SK-MEL-5 (cell line): ENCODE measurements at regions not wholly inside any gene's neighbourhood (a gene's known extent, or its start where the extent isn't known, plus 50 kb on each side); places are given as distances from the start of the nearest gene placed in this dataset.

Experiments used
- DNase-seq: peaks from one replicate; pipeline ENCODE4 v3.0.0-alpha.2; 2016; ENCODE audit warnings: low read depth, low spot score
- in situ Hi-C: cut with HindIII; loops from 2 replicates; pipeline ENCODE4 v1.10.0; 2016; ENCODE audit warnings: low sequenced_read_pairs, high pct_unique_total_duplicates, low pct_unique_long_range_greater_than_20kb

DNA sequence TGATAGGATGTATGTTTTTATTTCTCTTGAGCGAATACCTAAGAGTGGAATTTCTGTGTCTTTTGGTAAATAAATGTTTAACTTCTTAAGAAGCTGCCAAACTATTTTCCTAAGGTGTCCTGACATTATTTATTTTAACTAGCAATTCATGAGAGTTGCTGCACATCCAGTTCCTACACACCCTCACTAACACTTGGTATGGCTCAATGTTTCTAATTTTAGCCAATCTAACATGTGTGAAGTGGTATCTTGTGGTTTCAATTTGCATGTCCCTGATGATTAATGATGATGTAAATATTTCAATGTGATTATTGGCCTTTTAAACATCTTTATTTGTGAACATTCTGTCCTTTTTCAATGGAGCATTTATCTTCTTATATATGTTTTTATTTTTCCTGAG is 2095.5 kb upstream of the C9orf72 start:
- in situ Hi-C loops = no loop called here
- DNase-seq = no peak

DNA sequence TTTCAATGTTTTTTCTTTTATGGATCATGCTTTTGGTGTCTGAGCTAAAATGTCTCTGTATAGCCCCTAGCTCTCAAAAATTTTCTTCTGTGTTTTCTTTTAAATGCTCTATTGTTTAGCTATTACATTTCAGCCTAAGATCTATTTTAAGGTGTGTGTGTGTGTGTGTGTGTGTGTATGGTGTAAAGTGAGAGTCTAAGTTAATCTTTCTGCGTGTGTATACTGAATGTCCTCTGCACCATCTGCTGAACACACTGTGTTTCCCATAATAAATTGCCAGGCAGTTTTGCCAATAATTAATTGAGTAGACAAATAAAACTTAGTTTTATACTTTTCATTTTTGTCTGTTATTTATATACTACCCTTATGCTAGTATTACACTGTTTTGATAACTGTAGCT is 2096.3 kb upstream of the C9orf72 start:
- in situ Hi-C loops = no loop called here
- no peak for DNase-seq

DNA sequence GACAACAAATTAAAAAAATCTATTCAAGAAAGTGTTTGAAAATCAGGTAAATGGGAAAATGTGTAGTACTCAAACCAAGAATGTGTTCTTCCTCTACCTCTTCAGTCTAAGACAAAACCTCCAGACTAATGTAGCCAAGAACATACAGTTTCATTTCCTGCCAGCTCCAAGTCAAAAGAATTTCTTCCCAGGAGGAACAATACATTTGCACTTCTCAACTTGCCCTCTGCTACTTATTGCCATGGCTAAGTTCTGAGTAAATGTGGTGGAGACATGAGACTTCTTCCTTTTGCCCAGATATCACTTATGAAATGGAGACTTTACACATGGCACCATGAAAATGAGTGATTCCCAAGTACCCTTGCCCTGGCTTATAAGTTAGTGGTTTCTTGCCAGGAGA is 2112.2 kb upstream of the C9orf72 start:
- no peak for DNase-seq
- in situ Hi-C loops = no loop called here

GRCh38 chr9:29691145-29691544 is 2117.9 kb upstream of the C9orf72 start:
- in situ Hi-C loops = no loop called here
- no peak for DNase-seq

DNA sequence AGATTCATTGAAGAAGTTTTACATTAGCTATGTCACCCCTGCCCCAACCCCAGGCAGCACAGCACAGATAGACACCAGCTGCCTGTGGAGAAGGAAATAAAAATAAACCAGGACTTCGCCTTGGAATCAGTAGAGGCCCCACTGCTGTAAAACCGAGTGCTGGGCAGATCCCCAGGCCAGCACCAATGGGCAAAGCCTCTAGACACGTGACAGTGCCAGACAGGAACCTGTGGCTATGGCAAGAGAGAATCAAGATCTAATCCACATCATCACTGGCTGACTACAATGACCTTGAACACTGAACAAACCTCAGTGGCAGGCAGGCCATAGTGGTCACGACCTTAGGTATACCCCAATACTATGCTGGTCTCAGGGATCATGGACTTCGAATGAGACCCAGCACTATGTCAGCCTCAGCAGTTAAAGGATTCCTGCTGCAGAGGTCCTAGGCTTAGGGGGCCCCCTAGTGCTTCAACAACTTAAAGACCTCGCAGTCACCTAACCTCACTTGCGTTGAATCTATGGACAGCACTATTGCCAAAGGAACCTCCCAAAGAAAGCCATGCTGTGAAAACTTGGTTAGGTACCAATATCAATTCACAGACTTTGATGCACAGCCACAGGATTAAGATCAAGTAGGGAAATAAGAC is 2118.6 kb upstream of the C9orf72 start:
- DNase-seq = peak; percentile 77
- in situ Hi-C loops = no loop called here

- DNase-seq = no peak
- in situ Hi-C loops = no loop called here
Observed at GRCh38 chr9:29697011-29697410, 2123.7 kb upstream of the C9orf72 start.

DNA sequence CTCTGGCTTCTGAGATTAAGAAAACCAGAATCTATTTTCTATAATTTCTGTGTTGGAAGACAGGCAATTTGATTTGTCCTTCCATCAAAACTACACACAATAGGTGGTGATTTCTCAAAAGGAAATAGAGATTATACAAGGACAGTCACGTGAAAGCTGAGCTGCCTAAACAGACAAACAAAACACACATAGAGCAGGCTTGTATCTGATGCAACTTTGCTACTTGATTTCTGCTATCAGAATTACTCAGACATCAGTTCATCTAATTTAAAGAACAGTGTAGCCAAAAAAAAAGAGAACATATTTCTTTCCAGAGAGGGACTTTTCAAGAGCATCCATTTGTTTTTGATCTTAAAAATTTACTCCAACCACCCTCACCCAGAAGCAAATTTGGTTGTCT is 2128.3 kb upstream of the C9orf72 start:
- DNase-seq = no peak
- in situ Hi-C loops = no loop called here

- in situ Hi-C loops = no loop called here
Observed at GRCh38 chr9:29701971-29702370, 2128.7 kb upstream of the C9orf72 start.

GRCh38 chr9:29714860-29715259 is 2141.6 kb upstream of the C9orf72 start:
- in situ Hi-C loops = no loop called here
- DNase-seq = no peak

More at GRCh38 chr9:29701971-29702370, 2128.7 kb upstream of the C9orf72 start:
- no peak for DNase-seq

GRCh38 chr9:29717631-29718030 is 2144.3 kb upstream of the C9orf72 start:
- DNase-seq = no peak
- in situ Hi-C loops = no loop called here

- in situ Hi-C loops = no loop called here
- no peak for DNase-seq
Observed at GRCh38 chr9:29730163-29730562, 2156.9 kb upstream of the C9orf72 start.

DNA sequence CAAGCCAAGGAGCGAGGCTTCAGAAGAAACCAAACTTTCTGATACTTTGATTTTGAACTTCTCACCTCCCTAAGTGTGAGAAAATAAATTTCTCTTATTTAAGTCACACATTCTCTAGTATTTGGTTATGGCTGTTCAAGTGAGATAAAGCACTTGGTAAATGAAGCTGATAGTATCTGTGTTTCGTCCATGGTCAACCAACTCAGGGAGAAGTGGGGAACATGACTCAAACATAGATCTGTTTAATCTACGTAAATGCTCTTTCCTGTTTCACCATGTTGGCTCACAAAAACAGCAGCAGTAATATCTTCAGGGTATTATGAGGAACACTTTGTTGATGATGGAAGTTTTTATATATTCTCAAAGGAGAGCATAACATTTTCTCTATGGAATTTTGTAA is 2167.2 kb upstream of the C9orf72 start:
- DNase-seq = no peak
- in situ Hi-C loops = no loop called here

- in situ Hi-C loops = no loop called here
Observed at GRCh38 chr9:29741169-29741568, 2167.9 kb upstream of the C9orf72 start.

GRCh38 chr9:29750062-29750461 is 2176.8 kb upstream of the C9orf72 start:
- in situ Hi-C loops = no loop called here
- no peak for DNase-seq

More at GRCh38 chr9:29741169-29741568, 2167.9 kb upstream of the C9orf72 start:
- DNase-seq = no peak

DNA sequence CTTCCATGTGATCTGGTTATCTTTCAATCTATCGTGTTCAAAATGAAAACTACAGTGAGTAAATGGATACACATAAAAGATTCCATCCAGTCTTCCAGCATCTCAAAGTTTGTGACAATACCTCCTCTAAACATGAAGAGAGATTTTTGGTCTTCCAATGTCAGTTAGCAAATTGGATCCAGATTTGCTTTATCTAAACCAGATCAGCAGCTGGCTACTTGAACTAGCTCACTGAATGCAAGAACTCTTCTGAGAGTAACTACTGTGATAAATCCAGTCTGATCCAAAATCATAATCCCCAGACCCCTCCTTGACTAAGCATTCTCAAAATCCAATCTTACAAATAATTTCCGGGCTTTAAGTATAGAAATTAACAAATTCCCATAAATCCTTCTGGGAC is 2177.9 kb upstream of the C9orf72 start:
- in situ Hi-C loops = no loop called here
- DNase-seq = no peak

DNA sequence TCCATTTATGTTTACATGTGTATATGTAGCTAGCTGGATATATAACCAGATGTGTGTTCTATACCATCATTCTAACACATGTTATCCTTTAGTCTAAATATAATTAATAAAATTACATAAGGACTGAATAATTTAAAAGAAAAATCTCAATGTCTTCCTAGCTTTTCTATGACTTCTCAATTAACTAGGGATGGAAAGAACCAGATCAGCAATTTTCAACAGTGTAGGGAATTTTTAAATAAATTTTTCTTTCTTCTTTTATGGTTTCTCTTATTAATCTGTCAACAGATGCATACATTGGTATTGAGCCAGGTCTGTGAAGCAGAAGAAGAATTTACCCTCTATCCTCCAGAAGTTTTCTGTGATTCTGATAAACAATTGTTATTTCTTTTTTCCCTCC is 2180.4 kb upstream of the C9orf72 start:
- in situ Hi-C loops = no loop called here
- no peak for DNase-seq

DNA sequence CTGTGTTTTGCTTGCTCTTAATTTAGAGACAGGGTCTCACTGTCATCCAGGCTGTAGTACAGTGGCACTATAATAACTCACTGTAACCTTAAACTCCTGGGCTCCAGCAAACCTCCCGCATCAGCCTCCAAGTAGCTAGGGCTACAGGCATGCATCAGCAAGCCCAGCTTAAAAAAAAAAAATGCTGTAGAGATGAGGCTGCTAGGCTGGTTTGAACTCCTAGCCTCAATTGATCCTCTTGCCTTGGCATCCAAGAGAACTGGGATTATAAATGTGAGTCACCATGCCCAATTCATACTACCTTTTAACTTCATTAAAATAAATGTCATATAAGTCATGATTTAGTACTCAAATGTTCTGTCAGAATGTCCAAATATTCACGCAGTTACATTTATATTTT is 2195.7 kb upstream of the C9orf72 start:
- no peak for DNase-seq
- in situ Hi-C loops = no loop called here

GRCh38 chr9:29773676-29774075 is 2200.4 kb upstream of the C9orf72 start:
- no peak for DNase-seq
- in situ Hi-C loops = no loop called here

- in situ Hi-C loops = no loop called here
- no peak for DNase-seq
Observed at GRCh38 chr9:29775491-29775890, 2202.2 kb upstream of the C9orf72 start.

DNA sequence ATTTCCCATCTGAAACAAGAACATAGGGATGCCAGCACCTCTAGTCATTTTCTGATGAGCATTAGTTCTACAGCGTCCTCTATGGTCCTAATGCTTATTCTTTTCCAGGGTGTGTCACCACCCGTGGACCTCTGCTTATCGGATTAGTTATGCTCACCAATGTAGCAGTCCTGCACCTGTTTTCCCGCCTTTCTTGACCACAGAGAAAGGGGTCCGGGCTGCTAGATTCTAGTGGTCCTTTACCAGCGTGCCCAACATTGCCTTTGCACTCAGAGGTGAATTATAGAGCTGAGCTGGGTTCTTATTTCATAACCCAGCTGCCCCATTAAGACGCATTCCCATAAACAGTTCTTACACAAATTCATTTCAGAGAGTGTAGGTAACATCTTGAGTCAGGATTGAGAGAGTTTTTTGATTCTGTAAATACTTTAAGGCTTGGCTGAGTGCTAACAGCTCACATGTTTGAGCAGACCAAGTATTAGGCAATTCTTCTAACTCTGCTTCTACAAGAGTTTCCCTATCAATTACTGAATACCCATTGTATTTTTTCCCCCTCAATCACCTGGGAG is 2205.1 kb upstream of the C9orf72 start:
- in situ Hi-C loops = no loop called here
- no peak for DNase-seq
